ENCODE measurements at regions not wholly inside any gene's neighbourhood (a gene's known extent, or its start where the extent isn't known, plus 50 kb on each side); places are given as distances from the start of the nearest gene placed in this dataset.

- no peaks in the 10 kb centered on the region for H3K4me1 ChIP-seq (ENCODE audit: insufficient read depth)
- H3K4me2 ChIP-seq = no peak overlapping the region
- no peaks in the 10 kb centered on the region for H3K36me3 ChIP-seq (ENCODE audit: insufficient read depth)
- Mint-ChIP-seq H3K27me3 (ENCODE audit: insufficient read depth, low read depth, poor library complexity) (no peaks in the 10 kb centered on the region), H3K36me3 (ENCODE audit: low read depth) (no peaks in the 10 kb centered on the region), H3K9me3 (no peaks in the 10 kb centered on the region), H3K27ac (no peak overlapping the region), H3K4me3 (no peak overlapping the region), H3K4me1 (no peaks in the 10 kb centered on the region)
- H2AFZ ChIP-seq = no peak overlapping the region
- no peak overlapping the region for H3K4me3 ChIP-seq
- H3K79me2 ChIP-seq (replicated peaks; ENCODE audit: insufficient read depth) = no peaks in the 10 kb centered on the region
- H3K27ac ChIP-seq (ENCODE audit: low read depth) = no peak overlapping the region
- H3F3A ChIP-seq (replicated peaks; ENCODE audit: low read depth) = no peaks in the 10 kb centered on the region
- no peaks in the 10 kb centered on the region for H3K27me3 ChIP-seq (ENCODE audit: insufficient read depth)
- H4K20me1 ChIP-seq (replicated peaks; ENCODE audit: insufficient read depth) = no peaks in the 10 kb centered on the region
- ATAC-seq (no peak), DNase-seq (ENCODE audit: low spot score) (no peak)
- no peak for TF ChIP-seq JUNB (IDR thresholded peaks at IDR 0.05; ENCODE audit: unreplicated experiment)
- no peak for TF ChIP-seq CTCF (conservative IDR thresholded peaks at IDR 0.05; ENCODE audit: low read depth in 2 of 2)
- TF ChIP-seq ZNF462 (CRISPR knock-in tag; IDR thresholded peaks at IDR 0.05) = no peak
- no peak for TF ChIP-seq REST (IDR thresholded peaks at IDR 0.05; ENCODE audit: unreplicated experiment)
- TF ChIP-seq CREB1 (CRISPR knock-in tag; IDR thresholded peaks at IDR 0.05; ENCODE audit: low read depth) = no peak
- no peak for TF ChIP-seq ZNF114 (CRISPR knock-in tag; IDR thresholded peaks at IDR 0.05)
- TF ChIP-seq EZH2 (IDR thresholded peaks at IDR 0.05; ENCODE audit: low read depth, unreplicated experiment) = no peak
- H3K9me2 ChIP-seq (ENCODE audit: insufficient read depth) = no peaks in the 10 kb centered on the region
These were observed 191.1 kb upstream of the IRX3 start for GRCh38 chr16:54477714-54478113.
